Keratinocyte (primary cell): ENCODE measurements at regions not wholly inside any gene's neighbourhood (a gene's known extent, or its start where the extent isn't known, plus 50 kb on each side); places are given as distances from the start of the nearest gene placed in this dataset.

ENCODE experiments used
- CTCF ChIP-seq, 3 experiments: IDR thresholded peaks in 1 of 3; conservative IDR thresholded peaks in 1 of 3; optimal IDR thresholded peaks in 1 of 3; 2 replicates in 2 of 3; 3 replicates in 1 of 3; pipeline versions ENCODE3 to v1.5.1; 2011; ENCODE audit warnings: low read length in 3 of 3, mild to moderate bottlenecking in 3 of 3, moderate library complexity in 2 of 3, control low read depth in 1 of 3, inconsistent platforms in 1 of 3; ENCODE audit not compliant: insufficient read depth in 2 of 3; ENCODE audit errors: extremely low read depth in 1 of 3
- EZH2 ChIP-seq: IDR thresholded peaks from one replicate; pipeline ENCODE4 v1.6.1; 2012; ENCODE audit warnings: inconsistent platforms, mild to moderate bottlenecking, low read length, moderate library complexity

DNA sequence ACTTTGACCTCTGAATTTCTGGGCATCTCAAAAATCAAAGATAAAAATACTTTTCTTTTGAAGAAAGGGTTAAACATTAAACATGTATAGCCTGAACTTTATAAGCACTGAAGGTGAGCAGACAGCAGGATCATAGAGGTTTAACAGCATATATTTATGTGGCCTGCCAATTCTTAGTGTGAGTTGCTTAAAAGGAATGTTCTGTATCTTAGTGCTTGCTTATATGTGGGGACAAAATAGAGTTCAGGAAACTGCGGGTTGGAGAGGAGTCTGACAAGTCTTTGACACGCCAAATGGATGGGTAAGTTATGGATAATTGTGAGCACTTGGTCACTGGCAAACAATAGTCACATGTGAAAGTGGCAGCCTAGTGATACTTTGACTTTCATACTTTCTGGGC lies 1419.4 kb upstream of the SPRY2 start:
- TF ChIP-seq CTCF (optimal IDR thresholded peaks at IDR 0.05 in 1 of 3, IDR thresholded peaks at IDR 0.05 in 1 of 3, conservative IDR thresholded peaks at IDR 0.05 in 1 of 3; ENCODE audit: extremely low read depth in 1 of 3, insufficient read depth in 2 of 3, low read length in 3 of 3) (no peak), EZH2 (no peak)
